T-helper 2 cell (primary cell): ENCODE measurements at regions not wholly inside any gene's neighbourhood (a gene's known extent, or its start where the extent isn't known, plus 50 kb on each side); places are given as distances from the start of the nearest gene placed in this dataset.
A peak's percentile ranks its signal among the peaks of the same experiment; 100 is the strongest.
"Not testable (repeated sequence)": the region's sequence is repeated elsewhere in the genome, so short reads cannot be mapped to it uniquely, and the experiment has no call there.

Experiments
- DNase-seq, 5 experiments: peaks; one replicate each; pipeline versions ENCODE4 v3.0.0 to v3.0.0-alpha.2; 2012 to 2022

GRCh38 chr15:28789401-28790114 lies 58.9 kb downstream of the GOLGA6L7 start:
- peak in 1 of 5 experiments; percentile 1 for DNase-seq

DNA sequence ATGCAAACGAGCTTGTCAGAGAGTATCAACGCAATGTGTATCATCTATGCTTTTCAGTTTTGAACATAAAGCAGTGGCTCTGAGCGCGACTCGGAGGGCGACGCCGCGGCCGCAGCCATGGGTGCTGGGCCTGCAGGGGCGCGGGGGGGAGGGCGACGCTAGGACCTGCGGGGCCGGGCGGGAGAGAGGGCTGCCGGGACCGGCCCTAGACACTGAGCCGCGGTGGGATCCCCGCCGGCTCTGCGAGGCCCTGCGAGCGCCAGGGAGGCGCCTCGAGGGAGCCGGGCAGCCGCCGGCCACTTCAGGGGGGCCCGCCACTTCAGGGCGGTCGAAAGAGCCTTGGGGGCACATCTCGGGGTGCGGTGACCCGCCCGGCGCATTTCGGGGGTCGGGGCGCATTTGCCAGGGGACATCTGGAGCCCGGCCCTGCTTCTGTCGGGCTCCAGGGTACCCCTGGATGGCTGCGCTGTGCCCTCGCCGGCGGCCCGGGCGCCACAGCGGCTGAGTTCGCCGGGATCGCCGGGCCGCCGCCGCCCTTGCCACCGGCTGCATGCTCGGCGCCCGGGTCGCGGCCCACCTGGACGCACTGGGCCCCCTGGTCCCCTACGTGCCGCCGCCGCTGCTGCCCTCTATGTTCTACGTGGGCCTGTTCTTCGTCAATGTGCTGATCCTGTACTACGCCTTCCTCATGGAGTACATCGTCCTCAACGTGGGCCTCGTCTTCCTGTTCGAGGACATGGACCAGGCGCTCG lies 59.6 kb downstream of the GOLGA6L7 start:
- not testable (repeated sequence) for DNase-seq

DNA sequence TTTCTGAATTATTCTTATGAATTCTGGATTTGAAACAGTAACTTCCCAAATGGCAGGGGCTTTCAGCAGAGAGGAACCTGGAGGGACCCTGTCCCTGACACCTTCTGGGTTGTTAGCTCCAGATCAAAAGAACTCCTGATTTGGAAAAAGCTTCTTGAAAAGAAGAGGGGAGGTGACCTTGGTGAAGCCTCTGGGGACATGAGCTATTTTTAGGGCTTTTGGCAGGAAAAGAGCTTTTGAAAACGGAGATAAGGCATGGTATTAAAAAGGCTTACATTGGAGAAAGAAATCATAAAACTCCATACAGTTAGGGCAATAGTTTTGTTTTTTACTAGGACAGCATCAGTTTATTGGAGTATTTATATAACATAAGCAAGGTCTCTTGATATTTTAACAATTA lies 60.3 kb downstream of the GOLGA6L7 start:
- not testable (repeated sequence) for DNase-seq

DNA sequence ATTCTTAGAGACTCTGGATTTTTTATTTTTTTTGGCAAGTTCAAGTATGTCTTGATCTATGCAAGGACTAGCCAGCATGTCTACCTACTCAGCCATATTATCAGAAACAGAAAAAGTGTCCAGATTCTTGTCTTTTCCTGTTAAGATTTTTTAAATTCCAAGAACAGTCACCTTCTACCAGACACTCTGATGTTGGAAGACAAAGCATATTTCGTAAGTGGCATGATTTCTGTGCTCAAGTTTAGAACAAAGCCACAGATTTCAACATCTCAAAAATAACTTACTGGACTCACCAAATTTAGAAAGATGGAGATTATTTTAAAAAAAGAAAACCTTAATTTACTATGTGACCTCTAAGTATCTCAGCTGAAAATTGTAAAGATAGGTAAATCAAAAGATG lies 61.9 kb downstream of the GOLGA6L7 start:
- DNase-seq, result no peak

GRCh38 chr15:28784347-28785163 lies 63.9 kb downstream of the GOLGA6L7 start:
- not testable (repeated sequence) for DNase-seq

DNA sequence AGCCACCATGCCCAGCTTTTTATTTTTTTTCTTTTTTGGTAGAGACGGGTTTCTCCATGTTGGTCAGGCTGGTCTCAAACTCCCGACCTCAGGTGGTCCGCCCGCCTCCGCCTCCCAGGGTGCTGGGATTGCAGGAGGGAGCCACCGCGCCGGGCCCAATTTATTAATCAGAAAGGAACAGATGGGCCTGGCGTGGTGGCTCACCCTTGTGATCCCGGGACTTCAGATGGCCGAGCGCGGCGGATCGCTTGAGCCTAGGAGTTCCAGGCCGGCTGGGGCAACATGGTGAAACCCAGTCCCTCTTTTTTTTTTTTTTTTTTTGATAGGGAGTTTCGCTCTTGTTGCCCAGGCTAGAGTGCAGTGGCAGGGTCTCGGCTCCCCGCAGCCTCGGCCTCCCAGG lies 64.6 kb downstream of the GOLGA6L7 start:
- DNase-seq, result no peak

- DNase-seq, result no peak
Observed at GRCh38 chr15:28783466-28783865, 65.0 kb downstream of the GOLGA6L7 start.

- DNase-seq, result not testable (repeated sequence)
Observed at GRCh38 chr15:28778397-28778796, 66.2 kb upstream of the GOLGA8M start.

- DNase-seq, result not testable (repeated sequence)
Observed at GRCh38 chr15:28772857-28773256, 60.6 kb upstream of the GOLGA8M start.
